H1 (cell line): ENCODE measurements at regions not wholly inside any gene's neighbourhood (a gene's known extent, or its start where the extent isn't known, plus 50 kb on each side); places are given as distances from the start of the nearest gene placed in this dataset.

ENCODE experiments used
- CHD1 ChIP-seq: IDR thresholded peaks from 2 replicates; pipeline ENCODE4 v1.6.1; 2012; ENCODE audit warnings: low read depth, low read length, improper control_type of control experiment
- CREB1 ChIP-seq: IDR thresholded peaks from 2 replicates; pipeline ENCODE4 v1.6.1; 2012; ENCODE audit warnings: inconsistent platforms
- GABPA ChIP-seq: IDR thresholded peaks from 2 replicates; pipeline ENCODE4 v1.6.1; 2011; ENCODE audit warnings: mild to moderate bottlenecking, low read length, moderate library complexity, borderline replicate concordance; ENCODE audit not compliant: insufficient read depth
- KDM5A ChIP-seq: fragments of 200-600 bp; IDR thresholded peaks from 2 replicates; pipeline ENCODE4 v1.7.1; 2012; ENCODE audit warnings: mild to moderate bottlenecking, low read length, inconsistent platforms, mixed read lengths
- NANOG ChIP-seq: IDR thresholded peaks from 2 replicates; pipeline ENCODE4 v1.6.1; 2011; ENCODE audit warnings: low read length, low read depth, mild to moderate bottlenecking, inconsistent platforms; ENCODE audit not compliant: insufficient read depth, poor library complexity, severe bottlenecking
- POU5F1 ChIP-seq: IDR thresholded peaks from 2 replicates; pipeline ENCODE4 v1.6.1; 2011; ENCODE audit warnings: low read depth, mild to moderate bottlenecking, low read length, moderate library complexity
- TEAD4 ChIP-seq: IDR thresholded peaks from 2 replicates; pipeline ENCODE4 v1.6.1; 2012; ENCODE audit warnings: low read depth, low read length, inconsistent platforms, mixed read lengths
- YY1 ChIP-seq: IDR thresholded peaks from 2 replicates; pipeline ENCODE4 v1.6.1; 2011; ENCODE audit warnings: low read depth, mild to moderate bottlenecking, low read length

DNA sequence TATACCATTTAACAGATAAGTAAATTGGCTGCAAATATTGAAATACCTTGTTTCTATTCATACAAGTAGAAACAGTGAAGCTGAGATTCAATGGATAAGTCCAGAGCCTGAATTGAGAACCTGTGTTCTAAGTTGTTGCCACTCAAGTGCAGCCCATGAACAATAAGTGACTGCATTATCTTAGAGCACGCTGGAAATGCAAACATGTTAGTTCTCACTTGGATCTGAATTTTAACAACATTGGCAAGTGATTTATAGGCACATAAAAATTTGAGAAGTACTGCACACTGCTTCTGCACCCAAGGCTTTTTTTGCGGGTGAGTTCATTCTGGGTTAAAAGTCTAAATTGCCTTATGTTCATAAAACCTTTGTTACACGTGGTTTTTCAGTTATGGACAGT lies 484.3 kb downstream of the NAV3 start (continued):
- TF ChIP-seq NANOG = no peak
- TF ChIP-seq GABPA = no peak
- TF ChIP-seq KDM5A = no peak
- TF ChIP-seq YY1 = no peak
- TF ChIP-seq CHD1 = no peak
- no peak for TF ChIP-seq CREB1
- TF ChIP-seq TEAD4 = no peak
- TF ChIP-seq POU5F1 = no peak
